ENCODE measurements at regions not wholly inside any gene's neighbourhood (a gene's known extent, or its start where the extent isn't known, plus 50 kb on each side); places are given as distances from the start of the nearest gene placed in this dataset.

DNA sequence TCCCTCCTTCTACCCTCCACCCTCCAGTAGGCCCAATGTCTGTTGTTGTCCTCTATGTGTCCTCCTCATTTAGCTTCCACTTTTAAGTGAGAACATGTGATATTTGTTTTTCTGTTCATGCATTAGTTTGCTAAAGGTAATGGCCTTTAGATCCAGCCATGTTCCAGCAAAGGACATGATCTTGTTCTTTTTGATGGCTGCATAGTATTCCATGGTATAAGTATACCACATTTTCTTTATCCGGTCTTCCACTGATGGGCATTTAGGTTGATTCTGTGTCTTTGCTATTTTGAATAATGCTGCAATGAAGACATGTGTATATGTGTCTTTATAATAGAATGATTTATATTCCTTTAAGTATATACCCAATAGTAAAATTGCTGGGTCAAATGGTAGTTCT is 232.5 kb upstream of the PRR16 start:
- TF ChIP-seq, protein P1, sequence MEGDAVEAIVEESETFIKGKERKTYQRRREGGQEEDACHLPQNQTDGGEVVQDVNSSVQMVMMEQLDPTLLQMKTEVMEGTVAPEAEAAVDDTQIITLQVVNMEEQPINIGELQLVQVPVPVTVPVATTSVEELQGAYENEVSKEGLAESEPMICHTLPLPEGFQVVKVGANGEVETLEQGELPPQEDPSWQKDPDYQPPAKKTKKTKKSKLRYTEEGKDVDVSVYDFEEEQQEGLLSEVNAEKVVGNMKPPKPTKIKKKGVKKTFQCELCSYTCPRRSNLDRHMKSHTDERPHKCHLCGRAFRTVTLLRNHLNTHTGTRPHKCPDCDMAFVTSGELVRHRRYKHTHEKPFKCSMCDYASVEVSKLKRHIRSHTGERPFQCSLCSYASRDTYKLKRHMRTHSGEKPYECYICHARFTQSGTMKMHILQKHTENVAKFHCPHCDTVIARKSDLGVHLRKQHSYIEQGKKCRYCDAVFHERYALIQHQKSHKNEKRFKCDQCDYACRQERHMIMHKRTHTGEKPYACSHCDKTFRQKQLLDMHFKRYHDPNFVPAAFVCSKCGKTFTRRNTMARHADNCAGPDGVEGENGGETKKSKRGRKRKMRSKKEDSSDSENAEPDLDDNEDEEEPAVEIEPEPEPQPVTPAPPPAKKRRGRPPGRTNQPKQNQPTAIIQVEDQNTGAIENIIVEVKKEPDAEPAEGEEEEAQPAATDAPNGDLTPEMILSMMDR (conservative IDR thresholded peaks at IDR 0.05; ENCODE audit: low read depth, low read length): no peak
- TF ChIP-seq EZH2 (IDR thresholded peaks at IDR 0.05; ENCODE audit: borderline replicate concordance, low read depth, low read length, poor library complexity, severe bottlenecking): no peak
